ENCODE measurements at regions not wholly inside any gene's neighbourhood (a gene's known extent, or its start where the extent isn't known, plus 50 kb on each side); places are given as distances from the start of the nearest gene placed in this dataset.
A peak's percentile ranks its signal among the peaks of the same experiment; 100 is the strongest.
"Not testable (repeated sequence)": the region's sequence is repeated elsewhere in the genome, so short reads cannot be mapped to it uniquely, and the experiment has no call there.

DNA sequence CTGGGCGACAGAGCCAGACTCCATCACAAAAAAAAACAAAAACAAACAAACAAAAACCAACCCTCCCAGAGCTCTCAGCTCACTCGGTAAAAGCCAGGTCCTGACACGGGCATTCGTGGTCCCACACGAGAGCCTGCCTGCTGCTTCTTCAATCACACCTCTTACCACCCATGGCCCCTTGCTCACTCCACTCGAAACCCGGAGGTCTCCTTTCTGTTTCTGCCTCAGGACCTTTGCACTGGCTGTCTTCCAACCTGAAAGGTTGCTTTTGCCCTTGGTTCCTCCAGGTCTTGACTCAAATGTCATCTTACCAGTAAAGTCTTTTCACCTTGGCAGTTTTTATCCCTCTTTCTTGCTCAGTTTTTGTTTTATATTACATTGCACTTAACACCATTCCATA lies 169.6 kb downstream of the EVX1 start:
- DNase-seq (ENCODE audit: low spot score), result no peak

DNA sequence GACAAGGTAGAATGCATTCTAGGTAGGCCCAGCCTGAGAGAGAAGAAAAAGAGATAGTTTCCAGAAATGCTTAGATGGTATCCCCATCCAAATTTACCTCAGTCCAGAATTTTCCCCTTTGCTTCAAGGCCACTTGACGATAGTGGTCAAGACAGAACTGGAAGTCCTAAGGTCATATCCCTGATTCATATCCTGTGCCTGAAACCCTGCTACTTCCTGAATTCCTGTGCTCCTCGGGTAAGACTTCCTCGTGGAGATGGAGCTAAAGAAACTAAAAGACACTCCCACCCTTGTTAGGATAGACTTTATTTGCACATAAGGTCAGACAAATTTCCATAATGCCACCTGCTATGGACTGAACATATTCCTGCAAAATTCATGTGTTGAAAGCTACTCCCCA lies 175.9 kb downstream of the EVX1 start:
- no peak for DNase-seq (ENCODE audit: low spot score)

DNA sequence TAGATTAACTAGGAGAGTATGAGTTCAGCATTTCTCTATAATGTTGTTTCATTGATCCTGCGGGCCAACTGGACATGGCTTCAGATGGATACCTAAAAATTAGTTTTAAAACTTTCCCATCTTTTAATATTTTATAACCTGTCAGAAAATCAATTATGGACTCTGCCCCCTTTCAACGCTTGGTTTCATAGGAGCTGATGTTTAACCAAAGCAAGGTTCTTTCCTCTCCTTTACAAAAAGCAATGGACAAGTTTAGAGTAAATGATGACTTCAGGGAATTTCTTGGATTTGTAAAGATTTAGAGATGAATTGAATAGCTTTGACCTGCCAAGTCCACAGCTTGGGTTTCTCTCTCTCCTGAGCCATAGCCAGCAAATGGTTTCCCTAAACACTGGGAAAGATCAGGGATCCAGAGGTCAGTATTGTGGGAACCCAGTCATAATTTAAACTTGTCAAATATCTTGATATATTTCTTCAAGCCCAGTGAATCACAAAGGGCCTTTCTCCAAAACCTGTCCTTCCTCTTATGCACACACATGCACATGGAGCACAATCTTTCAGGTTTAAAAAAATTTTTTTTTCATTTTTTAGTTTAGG lies 177.1 kb downstream of the EVX1 start:
- no peak for DNase-seq (ENCODE audit: low spot score)

DNA sequence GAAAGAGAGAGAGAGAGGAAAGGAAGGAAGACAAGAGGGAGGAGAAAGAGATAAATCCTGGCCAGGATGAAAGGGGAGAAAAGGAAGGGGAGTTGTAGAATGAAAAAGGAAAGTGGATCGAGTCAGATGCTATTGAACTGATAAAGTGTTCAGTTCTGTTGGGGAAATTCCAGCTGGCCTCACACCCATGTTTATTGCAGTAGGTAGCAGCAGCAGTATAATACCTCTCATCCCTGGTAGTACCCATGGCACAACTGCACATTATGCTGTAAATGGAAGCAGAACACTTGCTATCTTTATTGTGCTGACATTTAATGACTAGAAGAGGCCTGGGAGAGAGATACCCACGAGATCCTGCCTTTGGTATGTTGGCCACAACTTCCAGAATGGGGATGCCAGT lies 178.1 kb downstream of the EVX1 start:
- no peak for DNase-seq (ENCODE audit: low spot score)

DNA sequence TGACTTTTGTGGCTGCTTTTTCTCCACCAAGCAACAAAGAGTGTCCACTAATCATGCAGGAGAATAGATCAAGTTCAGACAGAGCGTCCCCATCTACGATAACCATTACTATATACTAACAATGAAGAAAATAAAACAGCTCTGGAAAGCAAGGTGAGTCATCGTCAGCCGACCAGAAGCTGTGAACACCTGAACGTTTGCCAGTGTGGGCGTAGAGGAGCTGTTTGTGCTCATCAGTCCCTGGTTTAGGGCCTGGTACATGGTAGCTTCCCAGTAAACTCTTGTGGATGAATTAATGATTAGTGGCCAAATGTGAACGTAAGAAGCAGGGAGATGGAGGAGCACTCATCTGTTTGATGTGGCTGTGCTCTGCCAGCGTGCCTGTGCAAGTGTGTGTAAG lies 180.7 kb downstream of the EVX1 start:
- peak; percentile 6 for DNase-seq (ENCODE audit: low spot score)

DNA sequence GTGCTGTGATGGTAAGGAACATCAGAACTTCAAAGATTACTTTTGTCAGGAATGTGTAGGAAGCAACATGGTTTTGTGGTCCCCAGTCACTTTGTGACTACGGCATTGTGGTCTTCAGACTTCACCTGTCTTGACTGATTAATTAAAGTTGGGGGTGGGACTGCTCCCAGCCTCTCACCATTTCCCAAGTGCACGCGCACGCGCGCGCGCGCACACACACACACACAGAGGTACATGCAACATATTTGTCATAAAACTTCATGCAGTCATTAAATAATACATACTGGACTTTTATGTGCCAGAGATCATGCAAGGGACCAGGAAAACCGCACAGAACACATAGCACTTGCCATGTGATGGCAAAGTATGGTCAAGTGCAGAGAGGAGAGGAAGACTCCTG lies 181.2 kb downstream of the EVX1 start:
- no peak for DNase-seq (ENCODE audit: low spot score)

DNA sequence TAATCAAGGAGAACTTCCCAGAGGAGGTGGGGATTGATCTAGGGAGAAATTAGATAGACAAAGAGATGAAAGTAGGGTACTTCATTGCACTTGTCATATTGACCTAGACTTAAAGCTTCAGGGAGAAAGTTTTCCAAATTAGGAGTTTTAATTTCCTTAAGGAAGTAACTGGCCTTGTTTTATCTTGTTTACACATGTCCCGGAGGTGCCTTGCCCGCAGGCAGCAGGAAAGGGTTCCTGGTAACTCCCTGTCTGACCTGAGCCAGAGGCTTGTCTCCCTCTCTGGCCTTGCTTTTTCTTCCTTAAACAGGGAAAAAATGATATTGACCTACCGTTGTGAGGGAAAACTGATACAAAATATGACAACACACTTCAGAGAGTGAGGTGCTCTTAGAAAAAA lies 181.6 kb downstream of the EVX1 start:
- no peak for DNase-seq (ENCODE audit: low spot score)

DNA sequence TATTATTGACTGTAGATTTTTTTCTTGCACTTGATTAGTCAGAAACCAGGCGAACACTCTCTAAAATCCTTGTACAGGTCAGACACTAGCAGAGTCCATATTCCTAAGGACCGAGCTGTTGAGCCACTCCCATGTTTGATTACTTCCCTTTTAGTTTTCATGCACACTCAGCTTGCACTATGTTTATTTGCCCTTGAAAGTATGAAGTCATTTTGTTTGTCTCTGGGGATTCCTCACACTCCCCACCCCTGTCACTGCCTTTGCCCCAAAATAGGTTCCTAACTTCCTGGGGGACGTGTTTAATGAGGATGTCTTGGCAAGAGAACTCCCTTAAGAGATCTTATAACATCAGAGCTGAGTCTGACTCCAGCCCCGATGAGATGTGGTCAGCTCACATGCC lies 182.1 kb downstream of the EVX1 start:
- DNase-seq (ENCODE audit: low spot score), result no peak

DNA sequence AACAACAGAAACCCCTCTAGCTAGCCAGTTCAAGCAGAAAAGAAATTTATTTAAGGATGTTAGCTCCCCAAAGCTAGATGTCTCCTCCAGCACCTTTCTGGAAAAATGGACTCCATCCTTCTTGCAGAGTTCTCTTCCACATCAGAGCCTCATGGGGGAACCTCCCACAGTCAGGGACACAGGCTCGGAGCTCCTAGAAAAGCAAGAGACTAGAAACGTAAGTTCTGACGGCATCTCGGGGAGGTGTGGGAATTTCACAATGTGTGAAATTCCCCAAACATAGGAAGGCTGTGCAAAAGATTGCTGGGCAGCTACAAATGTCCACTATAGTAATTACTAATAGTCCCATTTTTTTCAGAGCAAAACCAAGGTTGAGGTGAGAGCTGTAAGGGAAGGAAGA lies 184.8 kb downstream of the EVX1 start:
- DNase-seq (ENCODE audit: low spot score), result no peak

DNA sequence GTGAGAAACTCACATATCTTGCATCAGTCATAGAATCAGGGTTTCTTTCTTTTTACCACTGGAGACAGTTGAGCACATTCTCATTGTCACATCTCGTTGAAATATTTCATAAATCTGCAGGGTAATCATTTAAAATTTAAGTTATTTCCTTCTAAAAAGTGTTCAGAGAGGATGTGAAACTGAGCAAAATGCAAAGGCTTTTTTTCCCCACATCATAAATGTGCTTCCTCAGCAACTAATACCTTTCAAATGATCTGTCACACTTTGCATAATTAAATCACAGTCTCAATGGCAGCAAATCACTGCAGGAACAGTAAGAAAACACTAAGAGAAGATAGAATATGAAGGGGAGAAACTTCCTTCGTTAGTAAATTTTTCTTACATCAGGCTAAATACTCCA lies 187.5 kb downstream of the EVX1 start:
- no peak for DNase-seq (ENCODE audit: low spot score)

DNA sequence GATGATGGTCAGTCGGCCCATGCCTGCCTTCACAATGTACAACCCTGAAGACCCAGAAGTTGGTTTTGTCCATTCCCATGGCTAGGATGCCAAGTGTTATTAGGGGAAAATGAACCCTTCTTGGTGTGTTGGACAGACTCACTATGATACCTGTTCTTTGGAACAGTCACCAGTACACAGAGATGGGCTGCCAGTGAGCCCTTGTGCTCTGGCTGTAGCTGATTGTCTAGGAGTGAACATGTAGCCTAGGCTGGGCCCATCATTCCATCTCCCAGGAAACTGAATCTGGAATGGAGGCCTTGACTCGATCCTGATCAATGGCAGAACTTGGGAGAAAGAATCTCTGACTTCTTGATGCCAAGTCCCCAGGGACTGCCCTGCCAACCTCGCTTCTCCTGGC lies 188.9 kb downstream of the EVX1 start:
- no peak for DNase-seq (ENCODE audit: low spot score)

DNA sequence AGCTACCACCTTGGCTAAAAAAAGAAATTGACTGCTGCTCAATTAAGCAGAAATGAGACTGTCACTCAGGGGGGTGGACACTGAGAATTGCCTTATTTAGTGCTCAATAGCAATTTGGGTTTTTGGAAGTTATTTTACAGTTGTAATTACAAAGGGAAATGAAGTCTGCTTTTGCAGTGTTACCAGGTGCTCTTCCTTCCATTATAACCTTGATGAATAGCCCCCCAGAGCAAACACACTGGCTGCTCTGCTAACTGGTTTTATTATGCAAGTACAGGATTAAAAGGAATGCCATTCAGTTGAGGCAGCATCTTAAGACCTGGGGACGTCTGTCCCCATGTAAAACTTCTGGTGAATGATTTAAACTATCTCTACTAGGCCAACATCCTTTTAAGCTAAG lies 191.0 kb downstream of the EVX1 start:
- DNase-seq (ENCODE audit: low spot score), result no peak

DNA sequence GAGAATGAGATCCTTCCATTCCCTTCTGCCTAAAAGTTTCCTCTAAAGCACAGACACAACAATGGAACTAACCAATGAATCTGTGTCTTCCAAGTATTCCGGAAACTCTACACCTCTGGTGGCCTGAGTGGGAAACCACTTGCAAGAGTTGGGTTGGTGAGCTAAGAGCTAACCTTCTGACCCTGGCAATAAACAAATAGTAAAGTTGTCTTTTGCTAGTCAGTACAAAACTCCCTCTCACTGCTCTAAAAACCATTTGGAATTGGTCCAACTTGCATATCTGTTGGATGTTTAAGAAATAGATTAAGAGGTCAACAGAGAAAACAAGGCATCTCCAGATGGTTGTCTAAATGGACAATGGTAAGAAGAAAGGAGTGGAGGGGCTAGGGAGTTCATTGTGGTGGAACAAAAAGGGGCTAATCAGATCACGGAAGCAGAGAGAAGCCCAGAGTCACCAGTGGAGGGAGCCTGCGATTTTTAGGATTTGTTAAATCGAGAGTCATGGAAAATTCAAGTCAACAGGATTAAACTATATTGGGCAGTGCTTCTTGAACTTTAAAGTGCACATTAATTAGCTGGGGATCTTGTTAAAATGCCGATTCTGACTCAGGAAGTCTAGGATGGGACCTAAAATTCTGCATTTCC lies 192.3 kb downstream of the EVX1 start:
- DNase-seq (ENCODE audit: low spot score), result no peak

DNA sequence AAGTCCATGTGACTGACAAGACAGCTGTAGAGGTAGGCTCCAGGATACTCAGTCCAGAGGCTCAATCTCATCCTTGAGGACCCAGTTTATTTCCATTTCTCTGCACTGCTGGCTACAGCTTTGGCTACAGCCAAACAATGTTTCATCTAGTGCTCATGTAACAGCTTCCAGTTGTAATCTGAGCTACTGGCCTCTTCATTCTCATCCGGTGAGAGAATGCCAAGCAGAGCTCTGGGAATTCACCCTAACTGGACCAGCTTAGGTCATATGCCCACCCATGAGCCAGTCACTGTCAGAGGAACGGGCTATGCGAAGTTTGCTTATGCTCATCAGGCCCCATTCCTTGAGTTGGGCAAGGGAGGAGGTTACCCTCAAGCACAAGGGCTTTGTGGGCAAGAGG lies 192.9 kb downstream of the EVX1 start:
- no peak for DNase-seq (ENCODE audit: low spot score)

DNA sequence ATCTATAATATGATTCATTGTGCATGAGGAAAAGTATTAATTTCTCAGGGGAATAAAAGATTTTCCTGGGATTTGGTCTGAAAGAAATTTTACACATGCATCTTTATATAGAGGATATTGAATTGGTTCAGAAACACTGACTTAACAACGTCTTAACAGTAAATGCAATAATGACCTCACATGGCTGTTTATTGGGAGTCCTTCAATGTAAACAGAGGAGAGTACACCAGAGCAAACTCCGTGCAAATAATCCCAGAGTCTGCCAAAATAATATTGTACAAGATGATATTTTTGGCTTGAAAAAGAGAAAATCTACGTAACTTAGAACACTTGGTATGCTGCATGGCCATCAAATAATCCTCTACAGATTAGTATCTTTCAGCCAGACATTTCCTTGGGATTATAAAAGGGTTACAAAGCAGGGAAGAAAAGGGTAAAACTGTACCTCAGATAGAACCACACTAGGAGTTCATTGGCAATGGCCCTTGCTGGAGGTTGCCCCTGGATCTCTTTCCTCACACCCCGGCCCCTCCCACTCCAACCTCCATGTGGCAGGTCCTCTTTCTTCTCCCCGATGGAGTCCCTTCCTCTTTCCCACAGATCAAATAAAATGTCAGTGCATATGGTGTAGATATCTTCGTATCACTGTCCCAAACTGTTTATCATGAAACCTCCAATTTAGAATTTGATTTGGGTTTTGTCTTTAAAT lies 196.4 kb downstream of the EVX1 start:
- DNase-seq (ENCODE audit: low spot score), result no peak

DNA sequence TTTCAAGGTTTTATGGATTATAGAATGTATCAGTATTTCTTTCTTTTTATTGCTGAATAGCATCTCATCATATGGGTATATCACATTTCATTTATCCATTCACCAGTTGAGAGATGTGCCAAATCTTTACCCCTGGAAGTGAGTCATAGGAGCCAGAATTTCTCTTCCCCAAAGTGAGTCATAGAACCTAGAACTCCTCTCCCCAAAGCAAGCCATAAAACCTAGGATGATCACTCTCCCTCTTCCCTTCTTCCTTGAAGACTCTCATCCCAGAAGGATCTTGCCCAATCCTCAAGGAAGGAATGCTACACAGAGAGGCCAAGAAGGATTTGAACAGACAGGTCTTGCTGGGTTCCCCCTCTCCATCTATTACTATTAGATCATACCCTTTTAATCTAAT lies 199.9 kb downstream of the EVX1 start:
- DNase-seq (ENCODE audit: low spot score), result no peak

DNA sequence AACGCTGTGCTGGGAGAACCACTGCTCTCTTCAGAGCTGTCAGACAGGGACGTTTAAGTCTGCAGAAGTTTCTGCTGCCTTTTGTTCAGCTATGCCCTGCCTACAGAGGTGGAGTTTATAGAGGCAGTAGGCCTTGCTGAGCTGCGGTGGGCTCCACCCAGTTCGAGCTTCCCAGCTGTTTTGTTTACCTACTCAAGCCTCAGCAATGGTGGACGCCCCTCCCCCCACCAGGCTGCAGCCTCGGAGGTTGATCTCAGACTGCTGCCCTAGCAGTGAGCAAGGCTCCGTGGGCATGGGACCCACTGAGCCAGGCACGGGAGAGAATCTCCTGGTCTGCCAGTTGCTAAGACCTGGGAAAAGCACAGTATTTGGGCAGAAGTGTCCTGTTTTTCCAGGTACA lies 206.4 kb downstream of the EVX1 start:
- DNase-seq (ENCODE audit: low spot score), result not testable (repeated sequence)

DNA sequence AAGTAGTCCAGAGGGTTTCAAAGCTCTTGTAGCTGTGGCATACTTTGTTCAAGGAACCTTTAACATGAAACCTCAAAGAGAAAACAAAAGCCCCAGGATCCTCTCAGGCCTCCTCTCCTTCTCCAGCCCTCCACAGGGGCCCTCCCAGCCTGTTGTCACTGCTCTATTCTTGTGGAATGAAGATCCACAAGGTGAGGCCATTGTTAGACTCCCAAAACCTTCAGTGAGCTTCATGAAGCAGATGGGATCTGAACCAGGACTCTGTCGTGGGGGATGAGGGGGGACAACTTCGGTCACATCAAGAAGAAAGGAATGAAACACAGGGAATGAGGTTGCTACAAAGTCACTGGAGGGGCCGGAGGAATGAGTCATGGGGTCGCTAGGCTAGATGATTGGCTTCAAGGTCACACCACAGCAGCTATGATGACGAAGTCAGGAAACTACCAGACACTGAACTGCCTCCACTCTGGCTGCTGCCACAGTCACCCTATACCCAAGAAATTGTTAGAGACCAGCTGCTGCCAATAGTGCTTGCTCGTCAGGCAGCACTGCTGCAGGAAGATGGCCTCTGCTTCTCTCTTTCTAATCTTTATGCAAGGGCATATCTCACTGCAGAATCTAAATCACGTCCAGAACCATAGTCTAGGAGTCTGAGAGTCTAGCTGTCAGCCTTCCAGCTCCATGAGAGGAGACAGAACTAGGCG lies 208.8 kb downstream of the HIBADH start:
- DNase-seq (ENCODE audit: low spot score), result no peak

DNA sequence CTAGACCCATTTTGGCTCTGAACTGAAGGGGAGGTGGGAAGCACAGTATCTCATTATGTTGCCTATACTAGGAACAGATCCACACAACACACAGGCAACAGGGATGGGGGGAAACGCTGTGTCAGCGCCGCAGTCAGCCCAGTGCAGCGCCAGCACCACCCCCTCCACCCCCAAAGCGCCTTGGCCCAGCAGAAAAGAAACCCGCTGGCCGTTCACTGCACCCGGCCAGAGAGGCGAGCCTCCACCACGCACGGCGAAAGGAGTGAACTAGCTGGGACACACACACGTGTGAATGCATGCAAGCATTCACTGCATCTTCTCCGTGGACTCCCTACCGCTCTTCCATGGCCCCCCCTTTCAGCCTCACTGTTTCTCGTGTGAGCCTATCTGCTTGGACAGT lies 205.6 kb downstream of the HIBADH start:
- DNase-seq (ENCODE audit: low spot score), result not testable (repeated sequence)

DNA sequence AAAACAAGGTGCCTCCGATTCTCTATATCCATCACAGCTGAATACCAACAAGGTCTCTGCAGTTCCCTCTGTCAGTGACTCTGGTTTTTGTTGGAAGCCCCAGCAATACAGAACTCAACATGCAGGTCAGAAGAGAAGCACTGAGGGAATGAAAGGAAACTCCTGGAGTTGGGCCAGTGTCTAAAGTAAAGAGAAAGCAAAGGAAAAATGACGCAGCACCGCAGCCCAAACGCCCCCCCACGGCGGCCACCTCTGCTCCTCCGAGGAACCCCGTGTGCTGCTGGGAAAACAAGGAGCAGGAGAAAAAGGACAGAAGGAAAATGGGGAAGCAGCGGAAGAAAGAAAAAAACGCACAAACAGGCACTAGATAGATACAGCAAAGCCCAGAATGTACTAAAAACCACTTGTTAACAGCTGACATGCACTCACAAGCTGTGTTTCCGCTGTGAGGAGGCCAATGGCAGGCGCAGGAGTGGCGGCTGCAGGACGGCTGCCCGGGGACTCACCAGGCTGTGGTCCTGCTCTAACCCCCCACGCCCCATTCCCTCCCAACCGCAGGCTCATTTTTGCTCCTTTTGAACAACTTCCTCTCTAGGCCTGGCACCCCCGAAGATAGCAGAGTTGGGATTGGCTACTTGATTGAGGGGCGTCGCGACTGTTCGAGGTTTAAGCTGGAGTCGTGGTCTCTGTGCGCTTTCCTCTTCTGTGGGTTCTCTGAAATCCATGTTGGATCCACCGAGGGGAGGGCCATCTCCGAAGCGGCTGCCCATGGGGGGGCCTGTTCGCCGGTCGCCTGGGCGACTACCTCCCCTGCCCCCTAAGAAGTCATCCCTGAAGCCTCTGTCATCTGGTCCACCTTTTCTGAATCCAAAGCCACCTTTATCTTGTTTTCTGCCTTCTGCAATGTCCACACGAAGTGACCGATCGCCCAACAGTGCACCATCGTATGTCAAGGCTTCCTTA lies 204.8 kb downstream of the HIBADH start:
- not testable (repeated sequence) for DNase-seq (ENCODE audit: low spot score)

DNA sequence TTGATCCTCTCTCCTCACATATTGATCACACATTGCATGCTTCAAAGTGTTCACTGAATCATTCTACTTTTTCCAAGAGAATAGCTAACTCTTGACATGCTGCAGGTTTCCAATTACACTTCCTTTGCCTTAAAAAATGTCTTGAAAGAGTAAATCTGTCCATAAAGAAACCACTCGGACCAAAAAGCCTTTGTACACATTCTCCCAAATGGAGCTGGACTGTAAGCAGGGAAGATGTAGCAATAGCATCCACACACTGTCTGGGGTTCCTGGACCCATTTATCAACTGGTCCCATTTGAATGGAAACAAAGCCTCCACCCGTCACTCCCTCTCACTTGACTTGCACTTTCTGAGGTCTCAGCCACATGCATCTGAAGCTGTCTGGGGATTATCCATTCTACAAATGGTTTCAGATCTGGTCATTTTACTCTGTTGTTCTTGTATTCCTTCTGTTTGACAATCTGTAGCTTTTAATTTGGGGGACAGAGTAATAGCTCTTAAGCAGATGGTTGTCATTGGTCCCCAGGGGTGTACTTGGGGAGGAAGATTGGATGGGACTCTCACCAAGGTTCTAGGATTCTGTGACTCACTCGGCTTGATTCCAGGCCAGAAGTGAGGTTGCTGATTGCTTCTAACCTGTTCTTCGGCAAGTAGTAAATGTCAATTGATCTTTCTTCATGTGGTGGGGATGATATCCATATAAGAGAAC lies 203.5 kb downstream of the HIBADH start:
- no peak for DNase-seq (ENCODE audit: low spot score)
